Right lobe of liver (tissue), 6 donors: ENCODE measurements at regions not wholly inside any gene's neighbourhood (a gene's known extent, or its start where the extent isn't known, plus 50 kb on each side); places are given as distances from the start of the nearest gene placed in this dataset.

ENCODE experiments used
- ATAC-seq, 4 donors: fragments of 200-7000 bp; cut with Tn5 transposase; one replicate each; pipeline ENCODE4 v1.9.1; 2020; ENCODE audit warnings: mild to moderate bottlenecking in 4 of 4, moderate library complexity in 4 of 4
- DNase-seq, 3 donors: peaks; one replicate each; pipeline ENCODE4 v3.0.0-alpha.2; 2020
- H3K27ac ChIP-seq, 3 donors: fragments of 200-600 bp; one replicate each; pipeline ENCODE4 v1.8.0; 2022
- H3K27me3 ChIP-seq, 2 donors: fragments of 200-600 bp; one replicate each; pipeline ENCODE4 v1.8.0; 2022
- H3K36me3 ChIP-seq, 4 donors: fragments of 200-600 bp; sonication (generic) in 1 of 4; one replicate each; pipeline versions ENCODE4 v1.5.1 to v1.8.0; 2017 to 2022; ENCODE audit warnings: control low read depth in 1 of 4
- H3K4me1 ChIP-seq, 4 donors: fragments of 200-600 bp; sonication (generic) in 1 of 4; one replicate each; pipeline versions ENCODE4 v1.5.1 to v1.8.0; 2017 to 2022; ENCODE audit warnings: control low read depth in 1 of 4
- H3K4me3 ChIP-seq, 3 donors: fragments of 200-600 bp; one replicate each; pipeline ENCODE4 v1.8.0; 2022
- H3K9me3 ChIP-seq, 4 donors: fragments of 200-600 bp; sonication (generic) in 1 of 4; one replicate each; pipeline versions ENCODE4 v1.5.1 to v1.8.0; 2017 to 2022; ENCODE audit warnings: control low read depth in 1 of 4
- CTCF ChIP-seq, 4 donors: fragments of 200-600 bp in 3 of 4; fragments of 450-650 bp in 1 of 4; IDR thresholded peaks; one replicate each; pipeline versions ENCODE4 v1.5.1 to v1.8.0; 2016 to 2022; ENCODE audit warnings: antibody characterized with exemption in 4 of 4, mild to moderate bottlenecking in 2 of 4
- POLR2A ChIP-seq: fragments of 450-650 bp; IDR thresholded peaks from one replicate; pipeline ENCODE4 v1.6.1; 2017; ENCODE audit warnings: antibody characterized with exemption, mild to moderate bottlenecking
- WGBS: methylation state at CpG from one replicate; pipeline ENCODE4 v1.1.6; 2018; ENCODE audit warnings: low coverage, low lambda C conversion rate; ENCODE audit not compliant: insufficient coverage; ENCODE audit errors: missing lambda C conversion rate; 5-methylcytosine and 5-hydroxymethylcytosine counted together
- intact Hi-C, 2 donors: fragments of 100-400 bp; cut with DNase I; formaldehyde crosslinking; loops; one replicate each; pipeline versions ENCODE4 v1.11.2 to v1.14.1; 2022
- donor health status: DM: no; HTN: yes; CAD: no.
- donor health status: DM: no; HTN: no; CAD: no.
- donor health status: DM: no; HTN: no; CAD: no.
- donor health status: DM: no; HTN: yes; CAD: no.
- donor health status: DM: no; HTN: yes; CAD: no.

DNA sequence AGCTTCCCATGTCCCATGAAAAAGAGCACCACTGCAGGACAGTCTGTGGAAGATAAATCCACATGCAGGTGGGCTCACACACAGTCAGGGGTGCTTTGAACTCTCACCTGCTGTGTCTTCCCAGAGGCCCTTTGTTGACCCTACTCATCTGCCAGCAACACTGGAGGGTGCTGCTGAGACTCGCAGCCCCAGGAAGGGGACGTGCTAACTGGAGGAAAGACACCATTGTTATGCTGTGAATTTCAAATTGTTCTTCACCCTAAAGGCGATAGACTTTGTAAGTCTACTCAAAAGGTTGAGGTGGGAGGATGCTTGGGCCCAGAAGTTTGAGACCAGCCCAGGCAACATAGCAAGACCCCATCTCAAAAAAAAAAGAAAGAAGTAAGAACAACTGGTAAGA is 107.3 kb upstream of the SERP2 start:
- Histone ChIP-seq H3K4me1 (no peaks in the 10 kb centered on the region), H3K27me3 (no peaks in the 10 kb centered on the region), H3K9me3 (no peaks in the 10 kb centered on the region), H3K27ac (no peak overlapping the region), H3K36me3 (no peaks in the 10 kb centered on the region), H3K4me3 (no peak overlapping the region)
- DNase-seq = no peak
- no peak for TF ChIP-seq CTCF (IDR thresholded peaks at IDR 0.05)
- TF ChIP-seq POLR2A = no peak
- WGBS = no CpG with 5 or more reads among the region's 3 CpGs
- intact Hi-C loops = no loop called here
- peak in 1 of 4 donors; percentile 29 for ATAC-seq

DNA sequence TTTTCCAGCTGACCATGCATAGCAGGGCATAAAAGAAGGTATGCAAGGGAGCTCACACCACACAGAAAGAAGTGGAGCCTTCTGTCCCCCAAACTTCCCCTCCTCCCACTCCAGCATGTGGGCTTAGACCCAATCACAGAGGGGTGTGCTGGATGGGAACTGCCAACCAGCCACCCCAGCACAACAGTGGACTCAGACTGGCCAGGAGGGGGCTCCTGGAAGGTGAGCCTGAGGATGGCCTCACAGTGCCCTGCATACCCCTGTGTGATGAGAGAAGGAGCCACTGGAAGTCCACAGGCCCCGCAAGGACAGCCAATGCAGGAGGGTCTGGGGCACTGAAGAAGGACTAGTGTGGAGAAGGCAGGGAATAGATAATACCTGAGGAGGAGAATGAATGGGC is 106.9 kb upstream of the SERP2 start:
- TF ChIP-seq POLR2A = no peak
- TF ChIP-seq CTCF (IDR thresholded peaks at IDR 0.05) = no peak
- ATAC-seq (no peak), DNase-seq (no peak)
- Histone ChIP-seq H3K27ac (no peak overlapping the region), H3K4me3 (no peak overlapping the region), H3K36me3 (no peaks in the 10 kb centered on the region), H3K27me3 (no peaks in the 10 kb centered on the region), H3K4me1 (no peaks in the 10 kb centered on the region), H3K9me3 (no peaks in the 10 kb centered on the region)
- no CpG with 5 or more reads among the region's 1 CpG for WGBS
- intact Hi-C loops = no loop called here

DNA sequence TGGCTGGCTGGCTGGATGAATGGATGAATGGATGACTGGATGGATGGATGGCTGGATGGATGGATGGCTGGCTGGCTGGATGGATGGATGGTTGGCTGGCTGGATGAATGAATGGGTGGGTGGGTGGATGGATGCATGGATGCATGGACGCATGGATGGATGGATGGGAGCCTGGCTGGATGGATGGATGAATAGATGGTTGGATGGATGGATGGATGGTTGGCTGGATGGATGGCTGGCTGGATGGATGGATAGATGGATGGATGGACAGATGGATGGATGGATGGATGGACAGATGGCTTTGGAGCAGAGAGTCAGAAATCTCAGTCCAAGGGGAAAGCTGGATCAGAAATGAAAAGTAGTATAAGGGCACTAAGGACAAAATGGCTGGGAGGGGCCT is 106.4 kb upstream of the SERP2 start:
- Histone ChIP-seq H3K36me3 (no peaks in the 10 kb centered on the region), H3K9me3 (no peaks in the 10 kb centered on the region), H3K27ac (no peak overlapping the region), H3K27me3 (no peaks in the 10 kb centered on the region), H3K4me3 (no peak overlapping the region), H3K4me1 (no peaks in the 10 kb centered on the region)
- 92% methylated on average over 1 of the region's 1 CpG for WGBS
- TF ChIP-seq CTCF (IDR thresholded peaks at IDR 0.05) = no peak
- TF ChIP-seq POLR2A = no peak
- intact Hi-C loops = no loop called here
- DNase-seq (no peak), ATAC-seq (no peak)

DNA sequence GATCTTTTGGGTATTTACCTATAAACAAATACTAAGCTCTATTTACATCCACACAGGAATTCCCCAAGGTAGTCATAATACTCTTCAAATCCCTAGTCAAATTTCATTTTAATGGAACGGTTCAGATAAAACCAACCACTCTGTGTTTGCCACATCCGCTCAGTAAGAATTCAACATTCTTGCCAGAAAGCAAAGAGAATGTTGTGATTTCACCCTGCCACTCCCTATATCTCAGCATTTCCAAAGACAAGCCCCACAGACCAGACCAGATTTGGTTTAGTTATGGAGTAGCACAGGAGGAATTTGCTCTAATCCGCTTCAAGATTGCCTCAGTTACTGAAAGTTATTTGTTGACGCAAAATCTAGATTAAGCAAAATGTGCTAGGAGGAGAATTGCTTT is 105.6 kb upstream of the SERP2 start:
- Histone ChIP-seq H3K4me1 (no peaks in the 10 kb centered on the region), H3K36me3 (no peaks in the 10 kb centered on the region), H3K27me3 (no peaks in the 10 kb centered on the region), H3K4me3 (no peak overlapping the region), H3K9me3 (no peaks in the 10 kb centered on the region), H3K27ac (no peak overlapping the region)
- no peak for DNase-seq
- ATAC-seq = no peak
- intact Hi-C loops = no loop called here
- TF ChIP-seq POLR2A (no peak), CTCF (IDR thresholded peaks at IDR 0.05) (no peak)
- WGBS = 80% methylated on average over 4 of the region's 4 CpGs

DNA sequence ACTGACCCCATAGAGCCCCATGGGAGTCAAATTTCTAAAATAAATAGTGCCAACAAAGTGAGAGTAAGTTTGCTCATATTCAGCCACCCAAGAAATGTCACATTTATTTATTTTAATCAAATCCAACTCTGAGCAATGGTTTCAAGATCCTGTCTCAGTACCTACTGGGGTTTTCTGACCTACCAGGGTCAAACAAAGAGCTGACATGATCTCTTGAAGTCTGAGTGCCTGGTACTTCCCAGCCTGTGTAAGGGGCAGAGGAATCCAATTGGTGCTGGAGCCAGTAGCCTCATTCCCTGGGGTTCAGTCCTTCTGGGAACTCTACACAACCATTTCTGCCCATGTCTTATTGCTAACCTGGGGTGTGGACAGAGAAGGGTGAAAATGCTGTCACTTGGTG is 104.6 kb upstream of the SERP2 start:
- H3K4me1 ChIP-seq = no peaks in the 10 kb centered on the region
- H3K27ac ChIP-seq = no peak overlapping the region
- H3K4me3 ChIP-seq = no peak overlapping the region
- H3K9me3 ChIP-seq = no peaks in the 10 kb centered on the region
- no peaks in the 10 kb centered on the region for H3K36me3 ChIP-seq
- intact Hi-C loops = no loop called here
- TF ChIP-seq POLR2A = no peak
- no peak for TF ChIP-seq CTCF (IDR thresholded peaks at IDR 0.05)
- DNase-seq = no peak
- ATAC-seq = no peak
- no peaks in the 10 kb centered on the region for H3K27me3 ChIP-seq
